DMS 273 (cell line): ENCODE measurements at regions not wholly inside any gene's neighbourhood (a gene's known extent, or its start where the extent isn't known, plus 50 kb on each side); places are given as distances from the start of the nearest gene placed in this dataset.
"Not testable (repeated sequence)": the region's sequence is repeated elsewhere in the genome, so short reads cannot be mapped to it uniquely, and the experiment has no call there.

Experiments
- DNase-seq: peaks from one replicate; lab custom pipeline; 2025; ENCODE audit not compliant: unreplicated experiment; lab: John Stamatoyannopoulos, UW

DNA sequence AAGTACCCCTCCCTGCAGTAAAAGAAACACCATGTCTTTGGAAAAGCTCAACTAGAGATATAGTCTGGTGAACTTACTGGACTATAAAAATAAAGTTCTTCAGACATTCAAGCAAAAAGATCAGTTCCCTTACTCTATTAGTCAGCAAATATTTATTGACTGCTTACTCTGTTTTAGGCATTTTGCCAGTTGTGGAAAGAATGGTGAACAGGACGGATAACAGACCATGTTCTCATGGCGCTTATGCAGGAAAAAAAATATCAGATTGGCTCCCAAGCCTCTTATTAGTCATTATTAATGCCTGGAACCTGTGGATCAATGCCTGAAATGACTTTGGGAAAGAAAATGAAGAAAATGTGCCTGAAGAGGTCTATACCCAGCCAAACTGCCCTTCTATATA is 282.2 kb upstream of the EPHA7 start:
- no peak for DNase-seq

DNA sequence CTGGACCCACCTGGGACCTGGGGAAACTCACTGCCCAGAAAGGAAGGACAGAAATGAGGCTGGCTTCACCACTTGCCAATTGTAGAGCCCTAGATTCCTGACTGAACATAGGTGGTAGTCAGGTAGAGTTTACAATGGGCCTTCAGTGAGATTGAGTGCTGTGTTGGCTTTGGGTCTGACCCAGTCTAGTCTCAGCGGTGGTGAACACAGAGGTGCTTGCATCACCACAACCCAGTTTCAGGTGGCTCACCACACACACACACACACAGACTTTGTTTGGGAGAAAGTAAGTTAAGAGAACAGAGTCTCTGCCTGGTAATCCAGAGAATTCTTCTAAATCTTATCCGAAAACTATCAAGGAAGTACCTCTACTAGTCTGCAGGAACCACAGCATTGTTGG is 266.1 kb upstream of the EPHA7 start:
- no peak for DNase-seq

DNA sequence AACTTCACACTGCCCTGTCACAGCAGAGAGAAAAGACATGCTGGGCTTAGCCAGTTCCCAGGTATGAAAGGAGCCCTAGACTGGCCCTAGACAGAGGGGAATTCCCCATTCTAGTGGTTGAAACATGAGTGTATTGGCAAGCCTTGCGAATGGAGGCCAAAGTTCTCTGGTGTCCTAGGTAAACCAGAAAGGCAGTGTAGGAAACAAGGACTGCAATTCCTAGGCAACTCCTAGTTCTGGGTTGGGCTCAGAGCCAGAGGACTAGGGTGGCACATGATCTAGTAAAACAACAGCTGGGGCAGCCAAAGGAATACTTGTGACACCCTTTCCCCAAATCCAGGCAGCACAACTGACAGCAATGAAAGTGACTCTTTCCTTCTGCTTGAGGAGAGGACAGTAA is 265.0 kb upstream of the EPHA7 start:
- no peak for DNase-seq

DNA sequence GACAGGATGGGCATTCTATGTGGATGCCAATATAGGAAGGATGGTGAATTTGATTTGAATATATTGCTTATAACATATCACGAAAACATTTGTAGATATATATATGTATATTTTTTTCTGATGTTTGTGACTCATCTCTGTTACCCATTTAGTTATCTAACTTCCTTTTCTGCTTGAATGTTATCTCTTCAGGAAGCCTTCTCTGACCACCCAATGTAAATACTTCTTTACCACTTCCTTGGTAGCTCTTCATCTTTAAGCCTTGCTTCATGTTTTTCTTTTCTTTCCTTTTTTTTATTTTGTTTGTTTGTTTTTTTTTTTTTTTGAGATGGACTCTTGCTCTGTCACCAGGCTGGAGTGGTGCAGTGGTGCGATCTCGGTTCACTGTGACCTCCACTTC is 260.5 kb upstream of the EPHA7 start:
- no peak for DNase-seq

- no peak for DNase-seq
Measured at GRCh38 chr6:93678841-93679454, 259.6 kb upstream of the EPHA7 start.

GRCh38 chr6:93677264-93677965 is 258.1 kb upstream of the EPHA7 start:
- DNase-seq = no peak

DNA sequence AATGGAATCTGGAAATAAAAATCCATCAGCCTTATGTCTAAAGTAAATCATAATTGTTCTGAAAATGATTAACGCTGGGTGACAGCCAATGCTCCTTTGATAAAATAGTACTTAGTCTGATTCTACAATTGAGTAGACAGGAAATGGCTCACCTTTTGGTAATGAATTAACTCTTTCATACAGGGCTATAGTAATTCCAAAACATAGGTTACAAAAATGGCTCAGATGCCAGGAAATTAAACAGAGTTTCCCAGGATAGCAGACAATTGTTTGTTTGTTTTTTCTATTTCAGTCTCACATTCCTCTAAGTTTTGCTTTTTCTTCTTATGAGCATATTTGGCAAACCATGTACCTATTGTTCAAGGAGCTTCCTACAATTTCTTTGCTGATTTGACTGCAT is 257.2 kb upstream of the EPHA7 start:
- DNase-seq = no peak

DNA sequence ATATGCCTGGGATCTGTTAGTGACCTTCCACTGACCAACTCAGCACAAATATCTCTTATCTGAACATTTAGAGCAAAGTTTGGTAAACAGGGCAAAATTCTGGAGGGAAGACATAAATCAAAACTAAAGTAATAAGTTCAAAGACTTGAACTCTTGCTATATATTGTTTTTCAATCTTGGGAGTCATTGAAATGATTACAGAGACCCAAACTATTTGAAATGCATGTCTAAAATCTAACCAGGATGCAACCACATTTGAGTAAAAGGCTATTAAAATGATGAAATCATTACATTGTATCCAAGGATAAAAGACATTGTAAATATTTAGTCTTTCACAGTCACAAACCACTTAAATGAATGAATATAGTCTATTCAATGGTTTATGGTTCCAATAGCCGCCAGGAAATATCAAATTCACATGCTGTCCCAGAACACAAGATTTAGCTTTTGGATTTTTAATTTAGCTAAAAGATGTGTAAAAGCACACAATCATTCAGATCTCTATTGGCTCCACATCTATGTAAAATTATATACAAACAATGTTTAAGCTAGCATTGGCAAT is 256.6 kb upstream of the EPHA7 start:
- DNase-seq = no peak

DNA sequence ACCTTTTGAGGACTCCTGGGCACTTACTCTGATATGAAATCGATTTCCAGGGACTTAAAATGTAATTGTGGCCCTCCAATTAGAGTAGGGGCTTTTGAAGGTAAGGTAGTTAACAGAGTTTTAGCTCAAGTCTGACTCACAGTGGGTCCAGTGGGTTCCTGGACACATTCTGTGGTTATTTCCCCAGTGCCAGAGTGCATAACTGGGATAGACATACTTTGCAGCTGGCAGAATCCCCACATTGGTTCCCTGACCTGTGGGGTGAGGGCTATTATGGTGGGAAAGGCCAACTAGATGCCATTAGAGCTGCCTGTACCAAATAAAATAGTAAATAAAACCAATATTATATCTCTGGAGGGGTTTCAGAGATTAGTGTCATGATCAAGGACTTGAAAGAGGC is 243.8 kb upstream of the EPHA7 start:
- no peak for DNase-seq

DNA sequence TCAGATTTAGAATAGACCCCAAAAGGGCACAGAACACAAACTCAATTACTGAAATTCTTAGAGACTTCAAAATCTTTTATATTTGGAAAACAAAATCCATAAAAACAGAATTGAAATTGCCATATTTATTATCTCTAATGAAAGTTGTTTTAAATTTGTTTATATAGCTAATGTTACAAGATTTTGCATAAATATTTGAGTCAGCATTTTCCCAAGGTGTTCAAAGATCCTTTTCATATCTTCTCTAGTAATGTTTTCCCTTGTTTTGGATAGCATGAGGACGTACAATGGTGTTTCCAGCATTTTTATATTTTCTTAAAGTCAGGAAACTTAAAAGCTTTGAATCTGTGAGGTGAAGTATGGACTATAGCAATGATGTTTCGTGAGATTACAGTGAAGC is 235.2 kb upstream of the EPHA7 start:
- DNase-seq = no peak

DNA sequence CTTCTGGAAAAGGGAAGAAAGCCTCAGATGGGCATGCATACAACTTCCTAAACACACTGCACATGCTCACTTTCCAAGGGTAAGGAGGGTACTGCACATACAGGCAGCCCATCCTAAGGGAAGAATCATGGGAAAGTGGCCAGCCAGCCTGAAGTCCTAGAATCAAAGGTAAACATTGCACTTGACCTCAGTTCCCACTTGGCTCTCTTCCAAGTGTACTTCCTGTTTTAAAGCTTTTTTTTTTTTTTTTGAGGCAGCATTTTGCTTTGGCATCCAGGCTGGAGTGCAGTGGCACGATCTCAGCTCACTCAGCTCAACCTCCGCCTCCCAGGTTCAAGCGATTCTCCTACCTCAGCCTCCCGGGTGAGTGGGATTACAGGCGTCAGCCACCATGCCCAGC is 225.3 kb upstream of the EPHA7 start:
- DNase-seq = no peak

- DNase-seq = no peak
Measured at GRCh38 chr6:93639126-93639525, 219.8 kb upstream of the EPHA7 start.

GRCh38 chr6:93636987-93637664 is 217.8 kb upstream of the EPHA7 start:
- not testable (repeated sequence) for DNase-seq

DNA sequence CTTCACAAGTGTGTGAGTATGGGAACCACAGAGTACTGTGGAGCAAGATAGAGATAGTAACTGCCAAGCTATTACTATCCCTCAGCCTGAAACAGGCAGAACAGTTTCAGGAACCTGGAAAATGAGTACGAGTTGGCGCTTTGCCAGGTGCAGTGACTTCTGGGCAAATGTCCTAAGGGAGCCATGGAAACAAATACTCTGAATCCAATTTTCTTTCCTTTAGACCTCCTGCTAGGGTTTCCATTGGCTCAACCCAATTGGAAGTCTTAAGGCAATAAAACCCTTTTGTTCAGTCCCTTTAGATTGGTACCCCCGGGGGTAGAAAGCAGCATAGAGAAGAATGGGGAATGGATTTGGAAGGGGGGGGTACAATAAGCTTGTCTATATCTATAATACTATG is 205.0 kb upstream of the EPHA7 start:
- peak; percentile 7 for DNase-seq

- no peak for DNase-seq
Measured at GRCh38 chr6:93621442-93621841, 202.1 kb upstream of the EPHA7 start.

GRCh38 chr6:93604951-93605350 is 185.6 kb upstream of the EPHA7 start:
- no peak for DNase-seq

DNA sequence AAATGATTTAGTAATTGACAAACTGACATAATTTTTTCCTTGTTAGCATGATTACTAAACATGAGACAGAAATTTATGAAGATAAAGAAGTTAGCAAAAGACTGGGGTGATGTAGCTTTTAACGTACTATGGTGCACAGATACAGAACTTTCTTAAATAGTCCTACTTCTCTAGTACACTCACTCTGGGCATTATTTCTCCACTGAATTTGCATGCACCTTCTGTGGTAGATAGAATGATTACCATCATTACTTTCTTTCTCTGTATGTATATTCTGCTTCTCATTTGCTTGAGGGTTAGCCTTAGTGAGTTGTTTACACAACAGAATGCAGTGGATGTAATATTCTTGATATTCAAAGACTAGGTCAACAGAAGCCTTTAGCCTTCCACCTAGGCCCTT is 173.1 kb upstream of the EPHA7 start:
- no peak for DNase-seq

- no peak for DNase-seq
Measured at GRCh38 chr6:93586306-93586705, 166.9 kb upstream of the EPHA7 start.

- no peak for DNase-seq
Measured at GRCh38 chr6:93584300-93584699, 164.9 kb upstream of the EPHA7 start.

DNA sequence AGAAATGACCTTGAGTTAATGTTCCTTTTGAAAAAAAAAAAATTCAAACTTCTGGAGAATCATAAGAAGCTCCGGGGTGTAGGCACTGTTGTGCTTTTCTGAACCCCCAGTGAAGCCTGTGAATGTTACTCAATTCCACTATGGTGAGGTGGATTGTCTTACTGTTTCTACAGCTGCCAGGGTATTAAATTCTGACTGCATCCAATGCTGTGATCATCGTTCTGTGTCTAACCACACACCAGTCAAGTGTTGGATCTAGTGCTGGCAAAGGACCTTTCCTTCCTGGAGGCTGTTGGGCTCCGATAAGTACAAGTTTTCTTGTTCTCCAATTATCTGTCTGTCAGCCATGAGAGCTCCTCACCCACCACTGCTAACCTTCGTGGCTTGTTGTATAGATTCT is 162.0 kb upstream of the EPHA7 start:
- no peak for DNase-seq

- DNase-seq = no peak
Measured at GRCh38 chr6:93580446-93580845, 161.1 kb upstream of the EPHA7 start.
